ENCODE measurements at regions not wholly inside any gene's neighbourhood (a gene's known extent, or its start where the extent isn't known, plus 50 kb on each side); places are given as distances from the start of the nearest gene placed in this dataset.

DNA sequence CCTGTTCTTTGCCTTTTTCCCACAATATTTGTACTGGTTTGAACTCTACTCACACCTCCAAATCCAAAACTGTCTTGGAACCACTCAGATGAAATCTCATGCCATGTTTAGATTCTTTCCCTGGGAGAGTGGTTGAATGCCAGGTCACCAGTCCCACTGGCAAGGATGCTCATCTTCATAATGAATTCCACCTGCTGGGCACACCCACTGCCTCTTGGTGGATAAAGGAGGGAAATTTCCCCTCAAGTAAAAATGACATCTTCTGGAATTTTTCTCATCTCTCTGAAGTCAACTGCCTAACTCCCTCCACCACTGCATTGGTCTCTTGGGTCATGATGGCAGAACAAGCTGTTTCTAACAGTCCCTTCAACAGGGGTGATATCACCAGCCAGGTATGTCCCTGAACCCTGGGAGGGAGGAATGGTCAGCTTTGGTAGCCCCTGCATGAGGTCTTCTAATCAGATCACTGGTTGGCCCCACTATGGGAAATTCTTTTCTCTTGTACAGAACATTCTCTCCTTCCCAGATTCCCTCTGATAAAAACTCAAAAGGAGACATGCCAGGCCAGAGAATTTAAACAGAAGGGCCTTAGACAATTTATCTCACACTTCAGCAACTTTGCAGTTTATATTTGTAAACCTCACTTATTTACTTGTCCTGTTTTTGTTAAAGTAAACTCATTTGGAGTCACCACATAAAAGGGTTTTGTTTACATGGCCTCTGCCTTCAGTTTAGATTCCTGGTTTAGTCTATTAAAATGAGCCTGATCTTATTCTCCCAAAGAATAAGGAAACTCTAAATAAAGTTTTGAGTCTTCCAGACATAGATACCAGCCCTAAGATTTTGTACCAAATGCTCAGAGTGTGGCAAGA lies 143.4 kb downstream of the WNT5A start:
- no peaks in the 10 kb centered on the region for H3K27me3 ChIP-seq (ENCODE audit: control insufficient read depth, insufficient read depth, low read length)
- H3K36me3 ChIP-seq (ENCODE audit: control insufficient read depth, insufficient read depth, low read length): no peaks in the 10 kb centered on the region
- DNase-seq: no peak

DNA sequence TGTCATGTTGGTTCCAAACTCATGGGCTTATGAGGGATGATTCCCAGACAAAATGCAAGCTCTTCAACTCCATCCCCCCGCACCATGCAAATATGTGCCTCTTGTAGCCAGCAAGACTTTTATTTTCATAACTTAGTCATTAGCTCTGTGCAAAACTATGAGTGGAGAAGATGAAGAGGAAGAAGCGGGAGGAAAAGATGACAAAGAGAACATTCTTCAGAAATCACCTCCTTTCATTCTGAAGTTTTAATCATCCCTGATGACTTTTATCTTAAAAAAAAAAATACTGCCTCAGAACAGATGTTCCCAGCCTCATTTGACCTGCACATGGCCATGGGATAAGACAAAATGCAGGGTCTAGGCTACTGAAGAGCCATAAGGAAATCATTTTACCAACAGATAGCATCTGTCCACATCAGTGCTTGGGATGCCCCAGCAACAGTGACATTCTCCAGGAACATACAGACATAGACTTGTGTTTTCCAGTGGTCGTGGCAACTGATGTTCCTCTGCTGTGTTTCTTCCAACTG lies 145.5 kb downstream of the WNT5A start:
- no peak for DNase-seq
- no peaks in the 10 kb centered on the region for H3K36me3 ChIP-seq (ENCODE audit: control insufficient read depth, insufficient read depth, low read length)
- 70% methylated on average over 1 of the region's 3 CpGs for WGBS (ENCODE audit: insufficient coverage)
- no peaks in the 10 kb centered on the region for H3K27me3 ChIP-seq (ENCODE audit: control insufficient read depth, insufficient read depth, low read length)
- no peaks in the 10 kb centered on the region for H3K4me1 ChIP-seq (ENCODE audit: control insufficient read depth, insufficient read depth, low read length)
- H3K9me3 ChIP-seq (replicated peaks; ENCODE audit: control insufficient read depth, low read depth, low read length): no peaks in the 10 kb centered on the region
- no peak overlapping the region for H3K4me3 ChIP-seq (ENCODE audit: low read length)
- H3K27ac ChIP-seq (ENCODE audit: low read length): no peak overlapping the region

More for the DNA sequence above, 143.4 kb downstream of the WNT5A start:
- Histone ChIP-seq H3K27ac (ENCODE audit: low read length) (no peak overlapping the region), H3K9me3 (replicated peaks; ENCODE audit: control insufficient read depth, low read depth, low read length) (no peaks in the 10 kb centered on the region), H3K4me1 (ENCODE audit: control insufficient read depth, insufficient read depth, low read length) (no peaks in the 10 kb centered on the region), H3K4me3 (ENCODE audit: low read length) (no peak overlapping the region)

DNA sequence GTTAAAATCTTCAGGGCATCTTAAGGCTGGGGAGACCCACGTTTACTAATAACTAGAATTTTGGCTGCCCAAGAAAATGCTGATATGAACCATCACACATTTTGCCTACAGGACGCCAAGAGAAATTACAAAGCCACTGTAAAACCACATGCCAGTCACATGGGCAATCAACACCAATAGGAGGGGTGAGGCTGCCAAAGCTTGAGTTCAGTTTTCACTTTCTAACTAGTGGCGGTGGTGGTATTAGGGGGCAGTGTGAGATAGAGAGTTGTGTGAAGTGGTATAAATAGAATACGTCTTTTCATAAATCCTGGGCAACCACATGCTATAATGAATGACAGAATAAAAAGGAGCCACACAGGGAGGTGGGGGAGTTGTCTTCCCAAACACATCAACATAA lies 147.3 kb downstream of the WNT5A start:
- Histone ChIP-seq H3K27ac (ENCODE audit: low read length) (no peak overlapping the region), H3K4me3 (ENCODE audit: low read length) (no peak overlapping the region), H3K27me3 (ENCODE audit: control insufficient read depth, insufficient read depth, low read length) (no peaks in the 10 kb centered on the region), H3K4me1 (ENCODE audit: control insufficient read depth, insufficient read depth, low read length) (no peaks in the 10 kb centered on the region), H3K36me3 (ENCODE audit: control insufficient read depth, insufficient read depth, low read length) (no peaks in the 10 kb centered on the region), H3K9me3 (replicated peaks; ENCODE audit: control insufficient read depth, low read depth, low read length) (no peaks in the 10 kb centered on the region)
- WGBS (ENCODE audit: insufficient coverage): no CpG with 5 or more reads among the region's 4 CpGs
- DNase-seq: no peak

DNA sequence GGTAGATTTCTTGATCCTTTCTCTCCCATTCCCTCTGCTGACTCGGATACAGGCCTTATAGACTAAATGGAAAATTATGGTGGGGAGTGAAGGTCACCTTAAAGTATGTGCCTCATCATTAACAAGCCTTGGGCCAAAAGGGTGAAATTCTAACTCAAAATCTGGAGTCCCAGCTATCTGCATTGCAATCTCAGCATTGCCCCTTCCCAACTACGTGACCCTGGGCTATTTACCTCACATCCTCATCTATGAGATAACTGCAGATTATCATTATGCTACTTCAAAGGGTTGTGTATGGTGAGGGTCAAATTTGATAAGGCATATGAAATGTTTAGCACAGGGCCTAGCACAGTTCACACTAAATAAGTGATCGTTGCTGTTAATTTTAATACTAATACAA lies 147.7 kb downstream of the WNT5A start:
- Histone ChIP-seq H3K27me3 (ENCODE audit: control insufficient read depth, insufficient read depth, low read length) (no peaks in the 10 kb centered on the region), H3K9me3 (replicated peaks; ENCODE audit: control insufficient read depth, low read depth, low read length) (no peaks in the 10 kb centered on the region), H3K4me1 (ENCODE audit: control insufficient read depth, insufficient read depth, low read length) (no peaks in the 10 kb centered on the region), H3K36me3 (ENCODE audit: control insufficient read depth, insufficient read depth, low read length) (no peaks in the 10 kb centered on the region), H3K27ac (ENCODE audit: low read length) (no peak overlapping the region), H3K4me3 (ENCODE audit: low read length) (no peak overlapping the region)
- no CpG with 5 or more reads among the region's 3 CpGs for WGBS (ENCODE audit: insufficient coverage)
- no peak for DNase-seq

DNA sequence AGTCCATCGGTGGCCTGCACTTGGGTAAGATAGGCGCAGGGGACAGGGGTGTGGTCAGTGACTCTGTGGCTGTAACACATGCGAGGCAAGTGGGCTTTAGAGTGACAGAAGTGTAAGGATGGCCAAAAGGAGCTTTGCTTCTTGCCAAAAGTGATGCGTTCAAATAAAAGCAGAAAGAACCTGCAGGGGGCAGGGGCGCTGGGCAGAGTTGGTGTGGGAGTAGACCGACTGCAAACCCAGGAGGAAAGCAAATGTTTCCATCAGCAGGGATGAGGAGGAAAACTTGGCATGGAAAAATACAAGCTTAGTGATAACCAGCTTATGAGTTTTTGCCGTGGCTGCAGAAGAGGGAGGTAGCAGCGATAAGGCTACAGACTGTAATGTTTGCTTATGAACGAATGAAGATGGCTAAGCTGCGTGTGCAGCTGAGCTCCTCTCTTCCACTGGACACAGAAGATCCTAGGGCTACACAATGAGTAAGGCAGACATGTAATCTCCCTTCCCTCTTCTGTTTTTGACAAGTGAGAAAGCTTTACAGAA lies 149.4 kb downstream of the WNT5A start:
- H3K9me3 ChIP-seq (replicated peaks; ENCODE audit: control insufficient read depth, low read depth, low read length): no peaks in the 10 kb centered on the region
- no peak overlapping the region for H3K4me3 ChIP-seq (ENCODE audit: low read length)
- no peak for DNase-seq
- H3K4me1 ChIP-seq (ENCODE audit: control insufficient read depth, insufficient read depth, low read length): no peaks in the 10 kb centered on the region
- 70% methylated on average over 9 of the region's 10 CpGs for WGBS (ENCODE audit: insufficient coverage)
- no peak overlapping the region for H3K27ac ChIP-seq (ENCODE audit: low read length)
- no peaks in the 10 kb centered on the region for H3K36me3 ChIP-seq (ENCODE audit: control insufficient read depth, insufficient read depth, low read length)
- H3K27me3 ChIP-seq (ENCODE audit: control insufficient read depth, insufficient read depth, low read length): no peaks in the 10 kb centered on the region

DNA sequence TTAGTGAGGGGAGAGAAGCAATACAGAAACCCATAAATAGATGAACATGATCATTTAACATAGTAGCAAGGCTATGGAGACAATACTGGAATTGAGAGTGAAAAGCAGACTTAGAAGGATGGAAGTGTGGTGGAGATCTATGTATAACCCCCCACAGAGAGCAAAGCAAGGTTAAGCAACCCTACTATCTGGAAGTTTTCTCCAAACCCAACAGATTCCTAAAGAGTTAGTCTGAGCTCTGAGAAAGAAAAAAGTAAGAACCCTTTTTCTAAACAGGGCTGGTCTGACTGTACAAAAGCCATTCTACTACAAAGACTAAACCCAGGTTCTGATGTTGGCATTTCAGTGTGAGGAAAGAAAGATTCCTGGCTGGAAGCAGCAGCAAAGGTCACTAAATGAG lies 153.2 kb downstream of the WNT5A start:
- no peak overlapping the region for H3K4me3 ChIP-seq (ENCODE audit: low read length)
- H3K9me3 ChIP-seq (replicated peaks; ENCODE audit: control insufficient read depth, low read depth, low read length): no peaks in the 10 kb centered on the region
- H3K4me1 ChIP-seq (ENCODE audit: control insufficient read depth, insufficient read depth, low read length): no peaks in the 10 kb centered on the region
- H3K27ac ChIP-seq (ENCODE audit: low read length): no peak overlapping the region
- H3K27me3 ChIP-seq (ENCODE audit: control insufficient read depth, insufficient read depth, low read length): no peaks in the 10 kb centered on the region
- no peak for DNase-seq
- no peaks in the 10 kb centered on the region for H3K36me3 ChIP-seq (ENCODE audit: control insufficient read depth, insufficient read depth, low read length)

DNA sequence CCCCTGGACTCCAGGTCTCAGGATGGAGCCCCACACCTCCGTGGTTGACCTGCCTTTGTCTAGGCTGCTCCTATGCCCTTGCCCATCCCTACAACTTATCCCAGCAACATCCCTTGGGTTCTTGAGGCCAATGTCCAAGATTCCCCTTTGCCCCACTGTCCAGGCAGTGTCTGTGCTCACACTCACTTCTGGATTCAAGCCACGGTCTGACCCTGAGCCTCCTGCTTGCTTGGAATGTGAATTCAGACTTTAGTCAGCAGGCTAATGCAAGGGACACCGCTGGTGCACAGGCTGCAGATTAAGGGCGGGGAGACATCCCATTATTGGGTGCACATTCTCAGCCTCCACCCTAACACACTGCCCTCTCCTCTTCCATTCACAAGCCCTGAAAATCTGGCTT lies 154.1 kb downstream of the WNT5A start:
- Histone ChIP-seq H3K36me3 (ENCODE audit: control insufficient read depth, insufficient read depth, low read length) (no peaks in the 10 kb centered on the region), H3K4me3 (ENCODE audit: low read length) (no peak overlapping the region), H3K27ac (ENCODE audit: low read length) (no peak overlapping the region), H3K27me3 (ENCODE audit: control insufficient read depth, insufficient read depth, low read length) (no peaks in the 10 kb centered on the region), H3K4me1 (ENCODE audit: control insufficient read depth, insufficient read depth, low read length) (no peaks in the 10 kb centered on the region), H3K9me3 (replicated peaks; ENCODE audit: control insufficient read depth, low read depth, low read length) (no peaks in the 10 kb centered on the region)
- DNase-seq: no peak
- 85% methylated on average over 4 of the region's 4 CpGs for WGBS (ENCODE audit: insufficient coverage)

DNA sequence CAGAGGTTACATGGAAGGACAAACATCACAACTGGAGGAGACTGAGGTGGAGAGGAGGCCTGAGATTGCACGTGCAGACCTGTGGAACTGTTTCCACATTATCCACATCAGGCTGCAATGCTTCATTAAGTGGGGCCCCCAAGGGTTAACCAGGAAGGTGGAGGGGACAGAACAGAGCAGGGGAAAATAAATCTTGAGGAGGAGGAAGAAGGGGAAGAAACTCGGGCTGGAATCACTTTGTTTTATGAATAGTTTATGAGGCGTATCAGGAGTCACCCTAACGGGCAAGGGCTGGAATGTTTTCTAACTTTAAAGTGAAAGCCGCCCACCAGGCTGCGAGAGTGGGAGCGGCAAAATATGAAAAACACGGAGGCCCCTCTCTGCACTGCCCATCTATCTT lies 154.9 kb downstream of the WNT5A start:
- Histone ChIP-seq H3K27me3 (ENCODE audit: control insufficient read depth, insufficient read depth, low read length) (no peaks in the 10 kb centered on the region), H3K4me3 (ENCODE audit: low read length) (no peak overlapping the region), H3K4me1 (ENCODE audit: control insufficient read depth, insufficient read depth, low read length) (no peaks in the 10 kb centered on the region), H3K27ac (ENCODE audit: low read length) (no peak overlapping the region), H3K36me3 (ENCODE audit: control insufficient read depth, insufficient read depth, low read length) (no peaks in the 10 kb centered on the region), H3K9me3 (replicated peaks; ENCODE audit: control insufficient read depth, low read depth, low read length) (no peaks in the 10 kb centered on the region)
- WGBS (ENCODE audit: insufficient coverage): 66% methylated on average over 7 of the region's 8 CpGs
- DNase-seq: no peak

DNA sequence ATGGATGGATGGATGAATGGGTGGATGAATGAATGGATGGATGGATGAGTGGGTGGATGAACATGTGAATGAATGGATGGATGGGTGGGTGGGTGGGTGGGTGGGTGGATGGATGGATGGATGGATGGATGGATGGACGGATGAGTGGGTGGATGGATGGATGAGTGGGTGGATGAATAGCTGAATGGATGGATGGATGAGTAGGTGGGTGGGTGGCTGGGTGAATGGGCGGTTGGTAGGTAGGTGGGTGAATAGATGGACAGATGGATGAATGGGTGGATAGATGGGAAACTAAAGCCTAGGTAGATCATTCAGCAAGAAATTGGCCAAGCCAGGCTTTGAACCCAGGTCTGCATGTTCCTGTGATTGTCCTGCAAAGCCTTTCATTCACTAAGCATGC lies 155.6 kb downstream of the WNT5A start:
- Histone ChIP-seq H3K36me3 (ENCODE audit: control insufficient read depth, insufficient read depth, low read length) (no peaks in the 10 kb centered on the region), H3K4me1 (ENCODE audit: control insufficient read depth, insufficient read depth, low read length) (no peaks in the 10 kb centered on the region), H3K4me3 (ENCODE audit: low read length) (no peak overlapping the region), H3K27me3 (ENCODE audit: control insufficient read depth, insufficient read depth, low read length) (no peaks in the 10 kb centered on the region), H3K9me3 (replicated peaks; ENCODE audit: control insufficient read depth, low read depth, low read length) (no peaks in the 10 kb centered on the region), H3K27ac (ENCODE audit: low read length) (no peak overlapping the region)
- 92% methylated on average over 2 of the region's 2 CpGs for WGBS (ENCODE audit: insufficient coverage)
- DNase-seq: no peak

DNA sequence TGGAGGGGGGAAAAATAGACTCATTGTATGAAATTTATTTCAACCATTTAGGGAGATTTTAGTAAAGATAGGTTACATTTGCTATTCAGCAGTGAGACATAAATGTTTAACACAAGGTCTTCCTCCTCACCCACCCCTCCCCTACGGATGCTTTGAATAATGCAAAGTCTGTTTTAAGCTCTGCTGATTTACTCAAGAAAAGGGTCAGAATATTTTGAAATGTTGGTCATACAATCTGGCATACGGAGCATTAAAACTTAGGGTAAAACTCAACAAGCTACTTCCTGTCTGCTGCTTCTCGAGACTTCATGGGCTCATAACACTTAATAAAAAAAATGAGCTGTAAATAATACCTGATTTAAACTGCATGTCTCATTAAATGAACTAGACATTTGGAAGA lies 156.3 kb downstream of the WNT5A start:
- DNase-seq: no peak
- Histone ChIP-seq H3K27ac (ENCODE audit: low read length) (no peak overlapping the region), H3K4me3 (ENCODE audit: low read length) (no peak overlapping the region), H3K27me3 (ENCODE audit: control insufficient read depth, insufficient read depth, low read length) (no peaks in the 10 kb centered on the region), H3K4me1 (ENCODE audit: control insufficient read depth, insufficient read depth, low read length) (no peaks in the 10 kb centered on the region), H3K36me3 (ENCODE audit: control insufficient read depth, insufficient read depth, low read length) (no peaks in the 10 kb centered on the region), H3K9me3 (replicated peaks; ENCODE audit: control insufficient read depth, low read depth, low read length) (no peaks in the 10 kb centered on the region)
- no CpG with 5 or more reads among the region's 3 CpGs for WGBS (ENCODE audit: insufficient coverage)
